HL-60 (cell line): ENCODE measurements at regions not wholly inside any gene's neighbourhood (a gene's known extent, or its start where the extent isn't known, plus 50 kb on each side); places are given as distances from the start of the nearest gene placed in this dataset.

Experiments used
- DNase-seq, 2 experiments: peaks; one replicate each; pipeline ENCODE4 v3.0.0-alpha.2; 2010 to 2020; ENCODE audit warnings: low read depth in 1 of 2, low spot score in 1 of 2
- H3K27ac ChIP-seq: fragments of 250-450 bp; sonication (Bioruptor Pico); replicated peaks from 2 replicates; pipeline ENCODE4 v1.5.1; 2020; ENCODE audit warnings: mild to moderate bottlenecking, moderate library complexity
- H3K27me3 ChIP-seq: fragments of 250-450 bp; sonication (Bioruptor Pico); 2 replicates; pipeline ENCODE4 v1.5.1; 2021; ENCODE audit warnings: mild to moderate bottlenecking, moderate library complexity; ENCODE audit not compliant: insufficient read depth, poor library complexity, severe bottlenecking
- H3K4me3 ChIP-seq: replicated peaks from 2 replicates; pipeline ENCODE4 v1.5.1; 2011; ENCODE audit warnings: mild to moderate bottlenecking, control low read depth, low read length; ENCODE audit not compliant: insufficient read depth
- GABPA ChIP-seq: IDR thresholded peaks from 2 replicates; pipeline ENCODE4 v1.6.1; 2012; ENCODE audit warnings: low read depth
- POLR2AphosphoS5 ChIP-seq: IDR thresholded peaks from 2 replicates; pipeline ENCODE4 v1.6.1; 2012; ENCODE audit warnings: low read depth
- SPI1 ChIP-seq: IDR thresholded peaks from 2 replicates; pipeline ENCODE4 v1.6.1; 2012; ENCODE audit warnings: low read depth, mild to moderate bottlenecking, borderline replicate concordance
- TF ChIP-seq, protein P1 (sequence below): IDR thresholded peaks from 2 replicates; pipeline ENCODE4 v1.6.1; 2012; ENCODE audit warnings: low read depth; ENCODE audit not compliant: insufficient replicate concordance
- TF ChIP-seq, protein P2 (sequence below): IDR thresholded peaks from one replicate; pipeline ENCODE4 v1.5.1; 2011; ENCODE audit warnings: low read length, control low read depth, inconsistent platforms; ENCODE audit not compliant: insufficient read depth

DNA sequence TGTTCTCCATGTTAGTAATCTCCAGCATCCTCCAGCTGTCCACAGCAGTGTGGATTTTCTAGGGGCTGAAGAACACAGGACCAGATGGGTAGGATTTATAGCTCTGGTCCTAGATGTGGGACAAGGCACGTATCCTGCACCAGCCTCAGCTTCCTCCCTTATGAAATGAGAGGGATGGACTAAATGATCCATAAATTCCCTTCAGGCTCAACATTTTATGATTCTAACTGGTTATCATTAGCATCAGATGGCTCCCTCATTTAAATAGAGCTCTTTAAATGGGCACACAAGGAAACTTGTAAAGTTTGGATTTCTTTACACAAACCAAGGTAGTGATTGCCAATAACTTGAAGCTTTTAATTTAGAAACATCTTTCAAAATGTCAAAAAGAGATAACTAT, 97.7 kb downstream of the ESM1 start:
- H3K27ac ChIP-seq, result no peak overlapping the region
- no peak overlapping the region for H3K4me3 ChIP-seq
- no peak for DNase-seq
- TF ChIP-seq SPI1, result no peak
- TF ChIP-seq, protein P1, sequence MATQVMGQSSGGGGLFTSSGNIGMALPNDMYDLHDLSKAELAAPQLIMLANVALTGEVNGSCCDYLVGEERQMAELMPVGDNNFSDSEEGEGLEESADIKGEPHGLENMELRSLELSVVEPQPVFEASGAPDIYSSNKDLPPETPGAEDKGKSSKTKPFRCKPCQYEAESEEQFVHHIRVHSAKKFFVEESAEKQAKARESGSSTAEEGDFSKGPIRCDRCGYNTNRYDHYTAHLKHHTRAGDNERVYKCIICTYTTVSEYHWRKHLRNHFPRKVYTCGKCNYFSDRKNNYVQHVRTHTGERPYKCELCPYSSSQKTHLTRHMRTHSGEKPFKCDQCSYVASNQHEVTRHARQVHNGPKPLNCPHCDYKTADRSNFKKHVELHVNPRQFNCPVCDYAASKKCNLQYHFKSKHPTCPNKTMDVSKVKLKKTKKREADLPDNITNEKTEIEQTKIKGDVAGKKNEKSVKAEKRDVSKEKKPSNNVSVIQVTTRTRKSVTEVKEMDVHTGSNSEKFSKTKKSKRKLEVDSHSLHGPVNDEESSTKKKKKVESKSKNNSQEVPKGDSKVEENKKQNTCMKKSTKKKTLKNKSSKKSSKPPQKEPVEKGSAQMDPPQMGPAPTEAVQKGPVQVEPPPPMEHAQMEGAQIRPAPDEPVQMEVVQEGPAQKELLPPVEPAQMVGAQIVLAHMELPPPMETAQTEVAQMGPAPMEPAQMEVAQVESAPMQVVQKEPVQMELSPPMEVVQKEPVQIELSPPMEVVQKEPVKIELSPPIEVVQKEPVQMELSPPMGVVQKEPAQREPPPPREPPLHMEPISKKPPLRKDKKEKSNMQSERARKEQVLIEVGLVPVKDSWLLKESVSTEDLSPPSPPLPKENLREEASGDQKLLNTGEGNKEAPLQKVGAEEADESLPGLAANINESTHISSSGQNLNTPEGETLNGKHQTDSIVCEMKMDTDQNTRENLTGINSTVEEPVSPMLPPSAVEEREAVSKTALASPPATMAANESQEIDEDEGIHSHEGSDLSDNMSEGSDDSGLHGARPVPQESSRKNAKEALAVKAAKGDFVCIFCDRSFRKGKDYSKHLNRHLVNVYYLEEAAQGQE, result no peak
- TF ChIP-seq, protein P2, sequence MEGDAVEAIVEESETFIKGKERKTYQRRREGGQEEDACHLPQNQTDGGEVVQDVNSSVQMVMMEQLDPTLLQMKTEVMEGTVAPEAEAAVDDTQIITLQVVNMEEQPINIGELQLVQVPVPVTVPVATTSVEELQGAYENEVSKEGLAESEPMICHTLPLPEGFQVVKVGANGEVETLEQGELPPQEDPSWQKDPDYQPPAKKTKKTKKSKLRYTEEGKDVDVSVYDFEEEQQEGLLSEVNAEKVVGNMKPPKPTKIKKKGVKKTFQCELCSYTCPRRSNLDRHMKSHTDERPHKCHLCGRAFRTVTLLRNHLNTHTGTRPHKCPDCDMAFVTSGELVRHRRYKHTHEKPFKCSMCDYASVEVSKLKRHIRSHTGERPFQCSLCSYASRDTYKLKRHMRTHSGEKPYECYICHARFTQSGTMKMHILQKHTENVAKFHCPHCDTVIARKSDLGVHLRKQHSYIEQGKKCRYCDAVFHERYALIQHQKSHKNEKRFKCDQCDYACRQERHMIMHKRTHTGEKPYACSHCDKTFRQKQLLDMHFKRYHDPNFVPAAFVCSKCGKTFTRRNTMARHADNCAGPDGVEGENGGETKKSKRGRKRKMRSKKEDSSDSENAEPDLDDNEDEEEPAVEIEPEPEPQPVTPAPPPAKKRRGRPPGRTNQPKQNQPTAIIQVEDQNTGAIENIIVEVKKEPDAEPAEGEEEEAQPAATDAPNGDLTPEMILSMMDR, result no peak
- no peak for TF ChIP-seq POLR2AphosphoS5
- no peak for TF ChIP-seq GABPA
- peaks cover 2% of the 10 kb centered on the region for H3K27me3 ChIP-seq

- Histone ChIP-seq H3K27ac (no peak overlapping the region), H3K27me3 (peaks cover 2% of the 10 kb centered on the region), H3K4me3 (no peak overlapping the region)
- TF ChIP-seq GABPA (no peak), SPI1 (no peak), POLR2AphosphoS5 (no peak)
- TF ChIP-seq, protein P2, result no peak
- TF ChIP-seq, protein P1, result no peak
- DNase-seq, result no peak
These were observed 98.5 kb downstream of the ESM1 start for GRCh38 chr5:54886866-54887265.

DNA sequence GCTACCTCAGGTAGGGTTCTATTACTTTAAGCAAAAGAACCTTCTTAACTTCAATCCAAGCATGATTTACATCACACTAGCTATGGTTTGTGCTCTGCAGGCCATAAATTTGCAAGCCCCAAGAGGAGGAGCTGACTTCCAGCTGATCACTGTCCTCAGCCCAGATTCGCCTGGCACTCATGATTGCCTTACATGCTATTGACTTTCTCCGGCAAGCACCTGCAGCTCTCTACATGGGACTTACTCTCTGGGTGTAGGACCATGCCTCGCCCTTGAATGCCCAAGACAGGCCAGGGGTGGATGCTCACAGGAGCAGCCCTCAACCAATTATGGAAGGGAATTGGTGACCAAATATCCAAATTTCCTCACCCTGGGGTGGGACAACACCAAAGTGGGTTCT, 99.8 kb downstream of the ESM1 start:
- H3K4me3 ChIP-seq, result no peak overlapping the region
- peaks cover 2% of the 10 kb centered on the region for H3K27me3 ChIP-seq
- DNase-seq, result no peak
- no peak for TF ChIP-seq GABPA
- no peak for TF ChIP-seq POLR2AphosphoS5
- H3K27ac ChIP-seq, result no peak overlapping the region

GRCh38 chr5:54884195-54884536, 101.2 kb downstream of the ESM1 start:
- Histone ChIP-seq H3K27ac (no peak overlapping the region), H3K4me3 (no peak overlapping the region), H3K27me3 (peaks cover 2% of the 10 kb centered on the region)
- no peak for TF ChIP-seq GABPA
- TF ChIP-seq, protein P2, result no peak
- no peak for TF ChIP-seq SPI1
- TF ChIP-seq, protein P1, result no peak
- TF ChIP-seq POLR2AphosphoS5, result no peak
- no peak for DNase-seq
